Neuron (in vitro differentiated cells): ENCODE measurements at regions not wholly inside any gene's neighbourhood (a gene's known extent, or its start where the extent isn't known, plus 50 kb on each side); places are given as distances from the start of the nearest gene placed in this dataset.
"Not testable (repeated sequence)": the region's sequence is repeated elsewhere in the genome, so short reads cannot be mapped to it uniquely, and the experiment has no call there.

Experiments used
- H2AFZ ChIP-seq: one replicate; pipeline ENCODE4 v1.6.1; 2013; ENCODE audit warnings: low read depth, mild to moderate bottlenecking, inconsistent platforms, low read length, moderate library complexity
- H3K27me3 ChIP-seq: one replicate; pipeline ENCODE4 v1.6.1; 2013; ENCODE audit warnings: low read length; ENCODE audit not compliant: insufficient read depth
- H3K36me3 ChIP-seq: one replicate; pipeline ENCODE4 v1.6.1; 2013; ENCODE audit warnings: low read length; ENCODE audit not compliant: insufficient read depth
- H3K4me1 ChIP-seq: one replicate; pipeline ENCODE4 v1.6.1; 2013; ENCODE audit warnings: low read length; ENCODE audit not compliant: insufficient read depth
- H3K4me3 ChIP-seq: 2 replicates; pipeline ENCODE4 v1.5.1; 2013; ENCODE audit warnings: mild to moderate bottlenecking, low read length, moderate library complexity
- H3K9me3 ChIP-seq: one replicate; pipeline ENCODE4 v1.6.1; 2013; ENCODE audit warnings: low read length

GRCh38 chr11:29159552-29160465, 857.0 kb downstream of the KCNA4 start:
- Histone ChIP-seq H3K4me1 (peaks cover 5% of the 10 kb centered on the region), H3K4me3 (no peak overlapping the region), H3K36me3 (no peaks in the 10 kb centered on the region), H3K27me3 (no peaks in the 10 kb centered on the region), H3K9me3 (no peaks in the 10 kb centered on the region), H2AFZ (no peak overlapping the region)

GRCh38 chr11:29153078-29153477, 863.8 kb downstream of the KCNA4 start:
- no peaks in the 10 kb centered on the region for H3K36me3 ChIP-seq
- H3K4me1 ChIP-seq, result no peaks in the 10 kb centered on the region
- H3K4me3 ChIP-seq, result no peak overlapping the region
- H3K27me3 ChIP-seq, result no peaks in the 10 kb centered on the region
- H3K9me3 ChIP-seq, result no peaks in the 10 kb centered on the region
- H2AFZ ChIP-seq, result no peak overlapping the region

GRCh38 chr11:29142573-29142972, 874.3 kb downstream of the KCNA4 start:
- not testable (repeated sequence) for H3K4me1 ChIP-seq, H2AFZ ChIP-seq, H3K9me3 ChIP-seq, H3K4me3 ChIP-seq, H3K36me3 ChIP-seq, H3K27me3 ChIP-seq

GRCh38 chr11:29135504-29135903, 881.3 kb downstream of the KCNA4 start:
- no peaks in the 10 kb centered on the region for H3K27me3 ChIP-seq
- no peak overlapping the region for H3K4me3 ChIP-seq
- H3K4me1 ChIP-seq, result peaks cover 3% of the 10 kb centered on the region
- no peaks in the 10 kb centered on the region for H3K9me3 ChIP-seq
- H3K36me3 ChIP-seq, result no peaks in the 10 kb centered on the region
- H2AFZ ChIP-seq, result no peak overlapping the region

- H3K36me3 ChIP-seq, result no peaks in the 10 kb centered on the region
These were observed 885.8 kb downstream of the KCNA4 start for GRCh38 chr11:29131055-29131454.

GRCh38 chr11:29129844-29130243, 887.0 kb downstream of the KCNA4 start:
- Histone ChIP-seq H3K9me3 (no peaks in the 10 kb centered on the region), H2AFZ (no peak overlapping the region), H3K27me3 (no peaks in the 10 kb centered on the region), H3K4me1 (peaks cover 20% of the 10 kb centered on the region), H3K4me3 (no peak overlapping the region), H3K36me3 (no peaks in the 10 kb centered on the region)

More at GRCh38 chr11:29131055-29131454, 885.8 kb downstream of the KCNA4 start:
- no peaks in the 10 kb centered on the region for H3K9me3 ChIP-seq
- no peak overlapping the region for H2AFZ ChIP-seq
- peaks cover 11% of the 10 kb centered on the region for H3K4me1 ChIP-seq
- no peak overlapping the region for H3K4me3 ChIP-seq
- no peaks in the 10 kb centered on the region for H3K27me3 ChIP-seq

GRCh38 chr11:29127461-29127860, 889.4 kb downstream of the KCNA4 start:
- no peaks in the 10 kb centered on the region for H3K27me3 ChIP-seq
- peaks cover 26% of the 10 kb centered on the region for H3K4me1 ChIP-seq
- no peak overlapping the region for H2AFZ ChIP-seq
- no peaks in the 10 kb centered on the region for H3K36me3 ChIP-seq
- no peak overlapping the region for H3K4me3 ChIP-seq
- H3K9me3 ChIP-seq, result no peaks in the 10 kb centered on the region

- Histone ChIP-seq H3K36me3 (no peaks in the 10 kb centered on the region), H3K4me1 (peaks cover 27% of the 10 kb centered on the region), H2AFZ (no peak overlapping the region), H3K4me3 (no peak overlapping the region), H3K27me3 (no peaks in the 10 kb centered on the region), H3K9me3 (no peaks in the 10 kb centered on the region)
These were observed 891.2 kb downstream of the KCNA4 start for GRCh38 chr11:29125606-29126005.

- H3K27me3 ChIP-seq, result no peaks in the 10 kb centered on the region
- H2AFZ ChIP-seq, result no peak overlapping the region
These were observed 892.4 kb downstream of the KCNA4 start for GRCh38 chr11:29124470-29124869.

GRCh38 chr11:29119707-29120618, 896.9 kb downstream of the KCNA4 start:
- no peaks in the 10 kb centered on the region for H3K27me3 ChIP-seq
- no peaks in the 10 kb centered on the region for H3K9me3 ChIP-seq
- no peak overlapping the region for H2AFZ ChIP-seq
- H3K4me1 ChIP-seq, result peaks cover 8% of the 10 kb centered on the region
- H3K4me3 ChIP-seq, result no peak overlapping the region
- no peaks in the 10 kb centered on the region for H3K36me3 ChIP-seq

More at GRCh38 chr11:29124470-29124869, 892.4 kb downstream of the KCNA4 start:
- Histone ChIP-seq H3K4me1 (peaks cover 27% of the 10 kb centered on the region), H3K4me3 (no peak overlapping the region), H3K36me3 (no peaks in the 10 kb centered on the region), H3K9me3 (no peaks in the 10 kb centered on the region)

- Histone ChIP-seq H2AFZ (no peak overlapping the region), H3K4me1 (peaks cover 2% of the 10 kb centered on the region), H3K27me3 (no peaks in the 10 kb centered on the region), H3K36me3 (no peaks in the 10 kb centered on the region), H3K4me3 (no peak overlapping the region), H3K9me3 (no peaks in the 10 kb centered on the region)
These were observed 897.7 kb downstream of the KCNA4 start for GRCh38 chr11:29119116-29119515.

- Histone ChIP-seq H3K36me3 (no peaks in the 10 kb centered on the region), H2AFZ (no peak overlapping the region), H3K27me3 (no peaks in the 10 kb centered on the region), H3K4me3 (no peak overlapping the region), H3K9me3 (no peaks in the 10 kb centered on the region), H3K4me1 (no peaks in the 10 kb centered on the region)
These were observed 915.9 kb downstream of the KCNA4 start for GRCh38 chr11:29100967-29101366.

GRCh38 chr11:29095821-29096220, 921.0 kb downstream of the KCNA4 start:
- no peaks in the 10 kb centered on the region for H3K9me3 ChIP-seq
- no peaks in the 10 kb centered on the region for H3K36me3 ChIP-seq
- H3K27me3 ChIP-seq, result no peaks in the 10 kb centered on the region
- H3K4me1 ChIP-seq, result no peaks in the 10 kb centered on the region
- no peak overlapping the region for H2AFZ ChIP-seq
- no peak overlapping the region for H3K4me3 ChIP-seq
